ENCODE measurements at regions not wholly inside any gene's neighbourhood (a gene's known extent, or its start where the extent isn't known, plus 50 kb on each side); places are given as distances from the start of the nearest gene placed in this dataset.

- Histone ChIP-seq H3K4me3 (ENCODE audit: insufficient read depth, low read length, poor library complexity, severe bottlenecking) (no peak overlapping the region), H3F3A (ENCODE audit: insufficient read depth) (no peaks in the 10 kb centered on the region), H3K4me2 (ENCODE audit: low read depth, low read length, poor library complexity, severe bottlenecking) (no peak overlapping the region), H3K27ac (ENCODE audit: low read depth, low read length) (no peak overlapping the region), H2AFZ (ENCODE audit: low read depth, low read length, severe bottlenecking) (no peak overlapping the region), H3K36me3 (ENCODE audit: low read length) (no peaks in the 10 kb centered on the region), H4K20me1 (ENCODE audit: low read depth, low read length) (no peaks in the 10 kb centered on the region), H3K27me3 (ENCODE audit: low read length) (no peaks in the 10 kb centered on the region), H3K9me2 (replicated peaks; ENCODE audit: insufficient read depth, low read length) (no peaks in the 10 kb centered on the region), H3K79me2 (ENCODE audit: insufficient read depth, low read length) (no peaks in the 10 kb centered on the region), H3K9me3 (ENCODE audit: insufficient read depth, low read length) (no peaks in the 10 kb centered on the region), H3K9ac (ENCODE audit: low read length) (no peak overlapping the region)
- TF ChIP-seq EZH2phosphoT487 (conservative IDR thresholded peaks at IDR 0.05; ENCODE audit: low read length) (no peak), CTCF (IDR thresholded peaks at IDR 0.05; ENCODE audit: insufficient read depth, low read length, poor library complexity, severe bottlenecking) (no peak)
Measured at GRCh38 chr16:6009151-6009550, 911.6 kb upstream of the EEF2KMT start.

GRCh38 chr16:6008670-6009069, 911.1 kb upstream of the EEF2KMT start:
- Histone ChIP-seq H3K9ac (ENCODE audit: low read length) (no peak overlapping the region), H3K36me3 (ENCODE audit: low read length) (no peaks in the 10 kb centered on the region), H3K27me3 (ENCODE audit: low read length) (no peaks in the 10 kb centered on the region), H2AFZ (ENCODE audit: low read depth, low read length, severe bottlenecking) (no peak overlapping the region), H3K4me2 (ENCODE audit: low read depth, low read length, poor library complexity, severe bottlenecking) (no peak overlapping the region), H3K9me2 (replicated peaks; ENCODE audit: insufficient read depth, low read length) (no peaks in the 10 kb centered on the region), H3K79me2 (ENCODE audit: insufficient read depth, low read length) (no peaks in the 10 kb centered on the region), H3K27ac (ENCODE audit: low read depth, low read length) (no peak overlapping the region), H3K9me3 (ENCODE audit: insufficient read depth, low read length) (no peaks in the 10 kb centered on the region), H3K4me3 (ENCODE audit: insufficient read depth, low read length, poor library complexity, severe bottlenecking) (no peak overlapping the region), H4K20me1 (ENCODE audit: low read depth, low read length) (no peaks in the 10 kb centered on the region), H3F3A (ENCODE audit: insufficient read depth) (no peaks in the 10 kb centered on the region)
- no peak for TF ChIP-seq EZH2phosphoT487 (conservative IDR thresholded peaks at IDR 0.05; ENCODE audit: low read length)
- no peak for TF ChIP-seq CTCF (IDR thresholded peaks at IDR 0.05; ENCODE audit: insufficient read depth, low read length, poor library complexity, severe bottlenecking)

- no peak for TF ChIP-seq CTCF (IDR thresholded peaks at IDR 0.05; ENCODE audit: insufficient read depth, low read length, poor library complexity, severe bottlenecking)
- no peak for TF ChIP-seq EZH2phosphoT487 (conservative IDR thresholded peaks at IDR 0.05; ENCODE audit: low read length)
- H3K9ac ChIP-seq (ENCODE audit: low read length) = no peak overlapping the region
- H3K4me2 ChIP-seq (ENCODE audit: low read depth, low read length, poor library complexity, severe bottlenecking) = no peak overlapping the region
- H3K9me2 ChIP-seq (replicated peaks; ENCODE audit: insufficient read depth, low read length) = no peaks in the 10 kb centered on the region
- H3K9me3 ChIP-seq (ENCODE audit: insufficient read depth, low read length) = no peaks in the 10 kb centered on the region
- no peak overlapping the region for H3K4me3 ChIP-seq (ENCODE audit: insufficient read depth, low read length, poor library complexity, severe bottlenecking)
- H3K36me3 ChIP-seq (ENCODE audit: low read length) = no peaks in the 10 kb centered on the region
- no peak overlapping the region for H3K27ac ChIP-seq (ENCODE audit: low read depth, low read length)
- no peaks in the 10 kb centered on the region for H3K27me3 ChIP-seq (ENCODE audit: low read length)
- no peak overlapping the region for H2AFZ ChIP-seq (ENCODE audit: low read depth, low read length, severe bottlenecking)
- H3K79me2 ChIP-seq (ENCODE audit: insufficient read depth, low read length) = no peaks in the 10 kb centered on the region
- no peaks in the 10 kb centered on the region for H3F3A ChIP-seq (ENCODE audit: insufficient read depth)
- no peaks in the 10 kb centered on the region for H4K20me1 ChIP-seq (ENCODE audit: low read depth, low read length)
Measured at GRCh38 chr16:5993356-5993755, 895.8 kb upstream of the EEF2KMT start.

- no peak overlapping the region for H3K9ac ChIP-seq (ENCODE audit: low read length)
- no peaks in the 10 kb centered on the region for H3K79me2 ChIP-seq (ENCODE audit: insufficient read depth, low read length)
- no peak overlapping the region for H2AFZ ChIP-seq (ENCODE audit: low read depth, low read length, severe bottlenecking)
- no peak overlapping the region for H3K4me2 ChIP-seq (ENCODE audit: low read depth, low read length, poor library complexity, severe bottlenecking)
- TF ChIP-seq EZH2phosphoT487 (conservative IDR thresholded peaks at IDR 0.05; ENCODE audit: low read length) (no peak), CTCF (IDR thresholded peaks at IDR 0.05; ENCODE audit: insufficient read depth, low read length, poor library complexity, severe bottlenecking) (no peak)
- no peaks in the 10 kb centered on the region for H4K20me1 ChIP-seq (ENCODE audit: low read depth, low read length)
- H3K27ac ChIP-seq (ENCODE audit: low read depth, low read length) = no peak overlapping the region
- no peaks in the 10 kb centered on the region for H3K27me3 ChIP-seq (ENCODE audit: low read length)
- no peaks in the 10 kb centered on the region for H3K9me3 ChIP-seq (ENCODE audit: insufficient read depth, low read length)
- H3F3A ChIP-seq (ENCODE audit: insufficient read depth) = no peaks in the 10 kb centered on the region
- no peak overlapping the region for H3K4me3 ChIP-seq (ENCODE audit: insufficient read depth, low read length, poor library complexity, severe bottlenecking)
- no peaks in the 10 kb centered on the region for H3K36me3 ChIP-seq (ENCODE audit: low read length)
- no peaks in the 10 kb centered on the region for H3K9me2 ChIP-seq (replicated peaks; ENCODE audit: insufficient read depth, low read length)
Measured at GRCh38 chr16:5982979-5983378, 885.4 kb upstream of the EEF2KMT start.

All from SU-DHL-6 (cell line).